Activated CD8-positive, alpha-beta memory T cell treated with anti-CD3 and anti-CD28 coated beads for 24 hours (primary cell): ENCODE measurements at regions not wholly inside any gene's neighbourhood (a gene's known extent, or its start where the extent isn't known, plus 50 kb on each side); places are given as distances from the start of the nearest gene placed in this dataset.
"Not testable (repeated sequence)": the region's sequence is repeated elsewhere in the genome, so short reads cannot be mapped to it uniquely, and the experiment has no call there.

Source experiments
- DNase-seq: peaks from one replicate; pipeline ENCODE4 v3.0.0-alpha.2; 2020

DNA sequence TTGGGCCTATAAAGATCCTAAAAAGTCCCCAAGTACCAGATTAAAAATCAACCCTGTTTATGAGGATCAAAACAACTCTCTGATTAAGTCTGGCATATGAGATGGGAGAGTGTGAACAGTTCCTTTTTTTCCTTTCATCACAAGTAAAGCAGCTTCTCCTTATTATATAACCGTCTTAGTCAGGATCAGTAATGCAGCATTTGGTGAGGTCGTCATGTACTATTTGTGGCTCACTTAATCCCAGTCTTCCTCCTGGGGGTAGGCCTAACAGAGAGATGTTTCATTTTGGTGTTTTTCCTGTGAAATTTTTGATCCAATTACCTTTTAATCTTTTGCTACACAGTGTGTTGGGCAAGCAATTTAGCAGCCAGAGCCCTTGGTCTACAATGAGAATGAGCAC, 333.1 kb upstream of the KCNMB2 start:
- no peak for DNase-seq

DNA sequence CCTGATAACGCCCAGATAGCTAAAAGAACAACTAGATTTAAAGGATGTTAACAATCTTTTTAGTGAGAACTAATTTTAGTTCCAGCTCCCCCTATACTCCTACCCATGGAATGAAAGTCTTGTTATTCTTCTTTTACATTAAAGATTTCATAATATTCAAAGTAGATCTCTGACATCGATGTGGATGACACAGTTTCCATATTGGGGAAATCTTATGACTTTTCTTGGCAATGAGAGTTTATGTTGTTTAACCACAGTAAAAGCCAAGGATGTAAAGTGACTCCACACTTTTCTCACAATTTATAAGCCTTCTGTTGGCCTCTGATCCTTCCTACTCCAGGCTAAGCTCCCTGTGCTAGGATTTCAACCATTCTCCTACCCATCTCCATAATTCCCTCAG, 332.6 kb upstream of the KCNMB2 start:
- no peak for DNase-seq

DNA sequence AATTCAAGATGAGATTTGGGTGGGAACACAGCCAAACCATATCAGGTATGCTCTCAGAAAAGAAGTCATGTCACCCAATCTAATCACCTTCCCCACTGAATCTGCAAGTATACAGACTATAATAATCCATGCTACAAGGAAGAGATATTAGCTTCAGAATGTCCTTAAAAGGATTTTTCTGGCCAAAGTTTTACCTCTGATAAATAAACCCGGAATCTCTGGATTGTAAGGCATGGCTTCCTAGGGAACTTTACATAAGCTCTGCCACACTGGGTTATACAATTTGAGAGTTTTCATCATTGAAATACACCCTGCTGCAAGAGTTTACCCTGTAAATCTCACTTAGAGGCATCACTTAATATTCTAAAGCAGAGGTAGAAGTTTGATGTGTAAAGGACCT, 330.5 kb upstream of the KCNMB2 start:
- no peak for DNase-seq

DNA sequence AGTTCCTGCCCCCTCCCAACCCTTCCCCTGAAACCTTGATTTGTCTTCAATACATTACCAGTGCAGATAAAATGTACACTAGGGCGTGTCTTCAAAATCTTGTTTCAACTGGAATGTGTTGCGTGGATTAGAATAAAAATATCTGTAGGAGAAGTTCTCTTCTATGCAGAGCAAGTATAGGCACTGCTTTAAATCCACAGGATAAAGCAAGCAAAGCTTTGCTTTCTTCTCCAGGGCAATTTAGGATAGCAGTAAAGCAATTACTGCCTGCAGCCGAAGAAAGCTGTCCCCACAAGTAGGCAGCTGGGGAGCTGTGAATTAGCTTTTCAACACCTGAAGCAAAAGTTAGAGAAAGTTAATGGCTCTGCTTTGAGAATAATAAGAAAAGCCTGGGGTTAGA, 329.7 kb upstream of the KCNMB2 start:
- DNase-seq: no peak

DNA sequence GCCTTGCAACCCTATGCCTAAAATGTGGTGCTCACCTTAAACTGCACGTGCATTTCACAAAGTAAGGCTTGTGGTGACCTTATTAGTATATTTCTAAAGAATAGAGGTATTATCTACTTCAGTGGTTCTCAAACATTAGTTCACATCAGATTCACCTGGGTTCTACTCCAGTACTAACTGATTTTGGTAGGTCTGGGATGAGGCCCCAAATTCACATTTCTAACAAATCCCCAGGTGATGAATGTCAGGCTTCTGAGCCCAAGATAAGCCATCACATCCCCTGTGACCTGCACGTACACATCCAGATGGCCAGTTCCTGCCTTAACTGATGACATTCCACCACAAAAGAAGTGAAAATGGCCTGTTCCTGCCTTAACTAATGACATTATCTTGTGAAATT, 329.1 kb upstream of the KCNMB2 start:
- not testable (repeated sequence) for DNase-seq

DNA sequence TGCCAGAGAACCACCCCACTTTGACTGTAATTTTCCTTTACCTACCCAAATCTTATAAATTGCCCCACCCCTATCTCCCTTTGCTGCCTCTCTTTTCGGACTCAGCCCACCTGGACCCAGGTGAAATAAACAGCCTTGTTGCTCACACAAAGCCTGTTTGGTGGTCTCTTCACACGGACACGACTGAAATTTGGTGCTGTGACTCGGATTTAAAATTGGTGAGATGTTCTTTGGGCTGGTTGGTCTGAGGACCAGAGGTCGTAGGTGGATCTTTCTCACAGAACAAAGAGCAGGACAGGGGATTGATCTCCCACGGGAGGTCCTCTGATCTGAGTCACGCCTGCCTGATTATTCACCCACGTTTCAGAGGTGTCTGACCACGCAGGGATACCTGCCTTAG, 328.6 kb upstream of the KCNMB2 start:
- DNase-seq: not testable (repeated sequence)

DNA sequence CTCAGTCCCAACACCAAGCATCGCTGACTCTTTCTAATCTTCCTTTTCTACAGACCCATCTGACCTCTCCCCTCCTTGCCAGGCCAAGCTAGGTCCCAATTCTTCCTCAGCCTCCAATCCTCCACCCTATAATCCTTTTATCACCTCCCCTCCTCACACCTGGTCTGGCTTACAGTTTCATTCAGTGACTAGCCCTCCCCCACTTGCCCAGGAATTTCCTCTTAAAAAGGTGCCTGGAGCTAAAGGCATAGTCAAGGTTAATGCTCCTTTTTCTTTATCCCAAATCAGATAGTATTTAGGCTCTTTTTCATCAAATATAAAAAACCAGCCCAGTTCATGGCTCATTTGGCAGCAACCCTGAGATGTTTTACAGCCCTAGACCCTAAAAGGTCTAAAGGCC, 327.1 kb upstream of the KCNMB2 start:
- not testable (repeated sequence) for DNase-seq

DNA sequence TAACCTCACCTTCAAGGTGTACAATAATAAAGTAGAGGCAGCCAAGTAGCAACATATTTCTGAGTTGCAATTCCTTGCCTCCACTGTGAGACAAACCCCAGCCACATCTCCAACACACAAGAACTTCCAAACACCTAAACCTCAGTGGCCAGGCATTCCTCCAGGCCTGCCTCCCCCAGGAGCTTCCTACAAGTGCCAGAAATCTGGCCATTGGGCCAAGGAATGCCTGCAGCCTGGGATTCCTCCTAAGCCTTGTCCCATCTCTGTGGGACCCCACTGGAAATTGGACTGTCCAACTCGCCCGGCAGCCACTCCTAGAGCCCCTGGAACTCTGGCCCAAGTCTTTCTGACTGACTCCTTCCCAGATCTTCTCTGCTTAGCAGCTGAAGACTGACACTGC, 326.6 kb upstream of the KCNMB2 start:
- DNase-seq: not testable (repeated sequence)

DNA sequence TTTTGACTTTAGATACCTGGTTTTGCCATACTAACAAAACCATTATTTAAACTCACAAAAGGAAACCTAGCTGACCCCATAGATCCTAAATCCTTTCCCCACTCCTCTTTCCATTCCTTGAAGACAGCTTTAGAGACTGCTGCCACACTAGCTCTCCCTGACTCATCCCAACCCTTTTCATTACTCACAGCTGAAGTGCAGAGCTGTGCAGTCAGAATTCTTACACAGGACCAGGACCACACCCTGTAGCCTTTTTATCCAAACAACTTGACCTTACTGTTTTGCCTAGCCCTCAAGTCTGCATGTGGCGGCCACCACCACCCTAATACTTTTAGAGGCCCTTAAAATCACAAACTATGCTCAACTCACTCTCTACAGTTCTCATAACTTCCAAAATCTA, 325.1 kb upstream of the KCNMB2 start:
- DNase-seq: not testable (repeated sequence)

DNA sequence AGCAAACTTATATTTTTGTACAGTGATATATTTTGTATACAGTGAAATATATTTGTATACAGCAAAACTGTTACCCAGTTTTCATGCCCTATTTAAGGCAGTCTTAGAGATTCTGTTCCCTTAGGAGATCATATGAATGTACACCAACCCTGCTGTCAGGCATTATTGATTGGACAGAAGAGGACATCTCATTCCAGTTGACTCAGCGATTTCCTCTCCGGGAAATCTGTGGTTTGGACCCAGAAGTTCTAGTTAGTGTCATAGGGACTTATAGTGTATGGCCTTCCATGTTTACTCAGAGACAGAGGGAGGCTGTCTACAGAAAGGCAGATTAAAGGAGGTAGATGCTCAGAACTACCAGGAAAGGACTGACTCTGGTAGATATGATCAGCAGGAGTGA, 318.8 kb upstream of the KCNMB2 start:
- DNase-seq: no peak

DNA sequence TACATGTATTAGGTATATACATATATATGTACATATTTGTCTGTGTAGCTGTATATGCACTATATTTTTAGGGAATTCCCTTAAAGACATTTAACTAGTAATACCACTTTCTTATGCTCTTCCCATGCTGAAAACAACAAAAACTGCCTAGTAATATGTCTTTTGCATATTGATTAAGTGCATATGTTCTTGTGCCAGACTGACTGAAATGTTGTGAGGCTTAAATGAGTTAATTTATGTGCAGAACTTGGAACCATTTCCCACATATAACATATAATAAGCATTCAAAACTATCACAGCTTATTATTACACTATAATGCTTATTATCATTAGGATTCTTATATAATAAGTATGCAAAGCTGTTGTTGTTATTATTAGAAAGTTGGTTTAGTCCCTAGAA, 318.0 kb upstream of the KCNMB2 start:
- DNase-seq: no peak

DNA sequence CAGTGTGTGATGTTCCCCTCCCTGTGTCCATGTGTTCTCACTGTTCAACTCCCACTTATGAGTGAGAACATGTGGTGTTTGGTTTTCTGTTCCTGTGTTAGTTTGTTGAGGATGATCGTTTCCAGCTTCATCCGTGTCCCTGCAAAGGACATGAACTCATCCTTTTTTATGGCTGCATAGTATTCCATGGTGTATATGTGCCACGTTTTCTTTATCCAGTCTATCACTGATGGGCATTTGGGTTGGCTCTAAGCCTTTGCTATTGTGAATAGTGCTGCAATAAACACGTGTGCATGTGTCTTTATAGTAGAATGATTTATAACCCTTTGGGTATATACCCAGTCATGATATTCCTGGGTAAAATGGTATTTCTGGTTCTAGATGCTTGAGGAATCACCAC, 316.6 kb upstream of the KCNMB2 start:
- not testable (repeated sequence) for DNase-seq

DNA sequence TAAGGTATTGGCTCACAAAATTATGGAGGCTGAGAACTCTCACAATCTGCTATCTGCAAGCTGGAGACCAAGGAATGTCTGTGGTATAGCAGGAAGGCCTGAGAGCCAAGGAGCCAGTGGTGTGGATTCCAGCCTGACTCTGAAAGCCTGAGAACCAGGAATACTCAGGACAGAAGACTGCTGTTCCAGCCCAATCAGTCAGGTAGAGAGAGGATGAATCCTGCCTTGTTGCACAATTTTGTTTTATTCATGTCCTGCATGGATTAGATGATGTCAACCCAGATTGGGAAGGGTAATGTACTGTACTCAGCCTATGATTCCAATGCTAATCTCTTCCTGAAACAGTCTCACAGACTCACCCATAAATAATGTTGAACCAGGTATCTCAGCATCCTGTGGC, 312.4 kb upstream of the KCNMB2 start:
- no peak for DNase-seq

DNA sequence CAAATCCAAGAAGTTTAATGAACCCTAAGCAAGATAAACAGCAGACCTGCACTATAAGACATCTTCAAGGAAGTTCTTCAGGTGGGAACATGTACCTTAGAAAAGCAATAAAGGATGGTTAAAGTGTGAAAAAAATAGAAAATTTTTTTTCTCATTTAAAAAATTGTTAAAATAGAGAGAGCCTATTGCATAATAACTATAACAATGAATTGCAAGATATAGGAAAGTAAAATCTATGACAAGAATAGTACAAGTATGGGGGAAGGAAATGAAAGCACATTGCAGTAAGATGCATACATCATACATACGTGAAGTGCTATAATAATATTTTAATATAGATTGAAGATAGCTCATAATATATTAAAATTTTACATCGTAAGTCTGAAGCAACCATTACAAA, 310.1 kb upstream of the KCNMB2 start:
- no peak for DNase-seq

DNA sequence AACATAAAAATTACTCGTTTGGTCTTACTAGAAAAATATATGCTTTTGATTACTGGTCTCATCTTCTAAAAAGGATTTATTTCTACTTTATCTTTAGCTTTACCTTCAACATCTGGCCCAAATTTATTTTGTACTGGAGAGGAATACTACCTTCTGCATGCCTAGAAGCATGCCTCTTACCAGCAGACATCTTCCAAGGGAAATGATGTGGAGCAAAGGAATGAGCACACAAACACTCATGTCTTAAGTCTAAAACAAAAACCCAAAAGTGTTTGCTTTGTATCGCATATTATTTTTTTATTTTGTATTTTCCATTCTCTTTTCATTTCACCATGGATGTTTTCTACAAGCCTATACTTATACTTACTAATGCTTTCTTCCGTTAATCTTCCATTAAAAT, 304.6 kb upstream of the KCNMB2 start:
- DNase-seq: no peak

DNA sequence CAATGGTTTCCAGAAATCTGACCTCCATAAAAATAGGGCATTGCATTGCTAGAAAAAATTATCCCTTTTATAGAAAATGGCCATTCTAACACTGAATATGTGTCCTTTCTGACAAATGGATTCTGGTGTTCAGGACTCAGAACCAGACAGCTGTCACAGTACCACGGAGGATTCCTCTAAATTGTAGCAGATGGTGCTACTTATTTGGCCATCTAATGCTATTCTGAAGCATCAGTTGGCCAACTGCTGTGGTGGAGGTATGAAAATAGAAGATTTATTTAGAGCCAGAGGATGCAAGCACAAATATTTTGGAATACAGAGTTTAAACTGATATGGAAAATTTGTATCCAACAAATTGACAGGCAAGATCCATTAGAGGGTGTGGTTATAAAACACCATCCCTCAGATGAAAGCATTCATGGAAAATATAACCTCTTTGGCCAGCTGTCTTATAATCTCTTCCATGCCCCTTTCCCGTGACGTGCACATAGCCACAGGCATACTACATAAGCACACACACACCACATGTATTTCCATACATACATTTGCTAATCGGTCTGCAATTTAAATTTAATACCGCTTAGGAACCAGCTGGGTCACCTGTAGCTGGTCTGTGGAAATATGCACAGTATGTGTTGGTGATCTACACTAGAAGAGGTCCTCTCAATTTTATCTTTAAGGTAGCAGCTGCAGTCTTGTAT, 302.7 kb upstream of the KCNMB2 start:
- no peak for DNase-seq

DNA sequence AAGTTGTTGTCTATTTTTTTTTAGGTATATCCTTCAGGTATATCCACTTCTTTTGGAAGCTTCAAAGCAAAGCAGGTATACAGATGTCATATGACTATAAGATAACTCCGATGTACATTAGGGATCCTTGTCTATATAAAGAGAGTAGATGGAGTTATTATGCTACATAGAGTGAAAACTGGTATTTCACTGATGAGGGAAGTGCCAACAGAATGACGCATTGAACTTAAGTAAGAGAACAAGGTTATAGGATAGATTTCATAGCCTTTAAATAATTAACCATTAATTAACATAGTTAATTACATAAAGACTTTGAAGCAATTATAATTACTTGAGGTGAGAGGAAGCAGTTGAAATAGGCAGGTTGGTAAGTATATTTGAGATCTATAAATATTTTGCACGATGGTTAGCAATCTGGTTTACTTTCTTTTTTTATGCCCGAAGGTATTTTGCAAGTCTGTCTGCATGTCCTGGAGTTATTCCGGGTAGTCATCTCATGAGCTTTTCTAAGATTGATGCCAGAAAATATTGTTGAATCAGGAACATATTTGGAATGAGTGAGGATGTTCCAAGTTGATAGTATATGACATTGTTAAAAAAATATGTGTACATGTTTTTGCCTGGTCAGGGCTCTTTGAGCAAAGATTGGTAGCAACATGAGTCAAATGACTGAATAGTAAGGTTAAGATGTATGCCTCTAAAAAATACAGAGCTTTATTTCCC, 299.5 kb upstream of the KCNMB2 start:
- DNase-seq: no peak

DNA sequence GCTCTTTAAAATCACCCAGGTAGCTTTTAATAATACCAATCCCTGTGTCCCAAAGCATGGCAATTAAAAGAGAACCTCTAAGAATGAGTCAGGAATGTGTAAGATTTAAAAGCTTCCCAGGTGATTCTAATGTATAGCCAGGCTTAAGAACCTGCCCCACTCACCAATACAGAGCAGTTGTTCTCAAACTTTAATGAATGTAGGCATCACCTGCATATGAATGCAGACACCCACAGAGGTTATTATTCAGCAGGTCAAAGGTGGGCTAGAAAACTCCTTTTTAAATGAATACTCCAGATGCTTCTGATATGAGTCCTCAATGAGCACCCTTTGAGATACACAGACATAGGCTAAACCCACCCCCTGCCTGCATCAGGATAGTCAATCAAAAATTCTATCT, 298.1 kb upstream of the KCNMB2 start:
- no peak for DNase-seq

DNA sequence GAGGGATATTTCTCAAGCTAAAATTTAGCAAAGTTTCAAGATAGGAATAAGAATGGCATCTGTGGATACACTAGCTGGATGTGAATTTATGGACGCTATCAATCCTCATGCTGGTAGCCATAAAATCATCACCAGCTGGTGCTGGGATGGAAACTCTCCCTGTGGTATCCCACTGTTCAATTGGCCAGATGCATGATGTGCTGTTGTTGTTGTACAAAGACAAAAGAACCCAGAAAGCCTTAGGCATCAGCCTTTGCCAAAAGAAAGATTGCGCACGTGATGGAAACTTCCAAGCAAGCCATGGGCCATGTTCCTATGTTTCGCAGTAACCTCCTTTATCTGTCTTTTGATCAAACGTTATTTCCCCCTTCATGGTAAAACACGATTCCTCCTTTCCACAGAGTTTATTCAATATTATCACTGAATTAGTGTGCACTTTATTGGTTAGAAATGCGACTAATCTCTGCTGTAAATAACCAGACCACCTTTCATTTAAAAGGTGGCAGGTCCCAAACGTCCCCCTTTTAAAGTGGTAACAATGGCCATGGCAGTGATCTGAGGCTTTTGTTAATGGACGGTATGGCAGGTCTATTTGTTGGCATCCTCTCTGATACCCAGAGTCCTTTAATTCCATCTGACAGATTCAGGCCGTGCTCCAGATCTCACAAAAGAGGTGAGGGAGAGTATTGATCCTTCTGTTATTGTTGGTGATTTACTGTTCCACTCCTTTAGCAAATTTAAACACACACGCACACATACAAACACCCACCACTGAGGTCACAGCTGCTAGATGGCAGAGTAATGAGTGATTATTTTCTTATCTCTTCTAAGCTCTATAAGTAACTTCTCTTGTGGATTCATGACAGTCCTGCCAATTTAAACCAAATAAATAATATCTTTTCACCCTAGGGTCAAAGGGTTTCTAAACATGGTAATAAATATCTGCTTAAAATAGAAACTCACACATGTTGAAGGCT, 291.2 kb upstream of the KCNMB2 start:
- no peak for DNase-seq

DNA sequence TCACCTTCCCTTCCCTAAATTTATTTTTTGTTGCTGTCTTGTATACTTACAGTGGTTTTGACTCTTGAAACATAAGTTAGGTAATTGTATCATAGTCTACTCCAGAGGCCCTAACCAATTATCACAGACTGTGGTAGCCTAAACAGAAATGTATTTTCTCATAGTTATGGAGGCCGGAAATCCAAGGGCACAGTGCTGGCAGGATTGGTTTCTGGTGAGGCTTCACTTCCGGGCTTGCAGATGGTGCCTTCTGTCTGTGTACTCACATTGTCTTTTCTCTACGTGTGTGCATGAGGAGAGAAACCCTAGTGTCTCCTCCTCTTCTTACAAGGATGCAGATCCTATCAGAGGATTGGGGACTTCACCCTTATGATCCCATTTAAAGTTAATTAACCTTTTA, 290.2 kb upstream of the KCNMB2 start:
- no peak for DNase-seq

DNA sequence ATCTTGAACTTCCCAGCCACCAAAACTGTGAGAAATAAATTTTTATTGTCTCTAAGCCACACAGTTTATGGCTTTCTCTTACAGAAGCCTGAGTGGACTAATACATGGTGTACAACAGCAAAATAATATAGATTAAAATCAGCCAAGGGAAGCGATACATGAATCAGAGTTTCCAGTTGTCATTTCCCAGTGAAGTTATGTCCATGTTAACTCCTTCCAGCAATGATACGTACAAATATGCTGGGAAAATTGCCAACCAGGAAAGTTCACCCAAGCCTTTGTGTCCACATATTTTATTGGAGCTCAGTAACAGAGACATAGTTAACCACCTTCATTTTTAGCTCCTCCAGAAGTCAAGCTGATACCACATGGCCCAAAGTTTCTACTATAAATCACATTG, 280.9 kb upstream of the KCNMB2 start:
- DNase-seq: no peak

DNA sequence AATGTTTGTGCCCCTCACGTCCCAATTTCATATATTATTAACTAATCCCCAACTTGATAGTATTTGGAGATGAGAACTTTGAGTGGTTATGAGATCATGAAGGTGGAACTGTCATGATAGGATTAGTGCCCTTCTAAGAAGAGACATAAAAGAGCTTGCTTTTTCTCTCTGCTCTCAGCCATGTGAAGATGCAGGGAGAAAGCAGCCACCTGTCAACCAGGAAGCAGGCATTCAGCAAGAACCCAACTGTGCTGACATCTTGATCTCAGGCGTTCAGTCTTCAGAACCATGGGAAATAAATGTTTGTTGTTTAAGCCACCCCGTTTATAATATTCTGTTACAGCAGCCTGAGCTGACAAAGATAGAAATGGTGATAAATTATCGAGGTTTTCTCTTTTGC, 278.7 kb upstream of the KCNMB2 start:
- no peak for DNase-seq

DNA sequence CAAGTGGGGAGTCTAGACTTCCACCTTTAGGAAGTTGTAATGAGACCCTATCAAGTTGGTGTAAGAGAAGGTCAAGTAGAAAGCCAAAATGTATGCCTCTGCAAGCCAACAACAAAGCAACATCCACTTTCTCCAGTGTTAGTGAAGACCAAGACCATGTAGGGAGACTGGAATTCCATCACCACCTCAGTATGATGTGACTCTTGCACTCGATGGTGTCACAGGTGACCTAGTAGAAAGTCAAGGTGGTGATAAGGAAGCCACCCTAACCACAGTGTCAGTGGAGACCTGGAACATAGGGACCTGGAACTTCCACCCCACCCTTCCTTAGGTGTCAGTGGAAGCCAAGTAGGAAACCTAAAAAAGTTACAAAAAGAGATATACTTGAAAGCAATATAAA, 278.1 kb upstream of the KCNMB2 start:
- DNase-seq: no peak

DNA sequence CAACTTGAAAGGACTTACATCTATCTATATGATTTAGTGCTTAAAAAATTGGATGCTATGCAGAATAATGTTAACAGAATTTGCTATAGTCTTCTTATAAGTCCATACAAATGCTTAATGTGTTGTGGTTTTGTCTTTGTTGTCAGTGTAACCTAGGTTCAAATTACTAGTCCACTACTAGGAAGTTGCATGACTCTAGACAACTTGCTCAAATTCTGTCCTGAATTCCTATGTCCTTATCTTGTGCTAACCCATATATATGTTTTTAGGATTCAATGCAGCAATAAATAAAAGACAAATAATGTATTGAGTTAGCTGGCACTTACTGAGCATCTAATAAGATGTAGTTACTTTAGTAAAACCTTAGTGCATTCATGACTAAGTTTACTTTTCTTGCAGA, 276.5 kb upstream of the KCNMB2 start:
- no peak for DNase-seq
